GM19372 (cell line): ENCODE measurements at regions not wholly inside any gene's neighbourhood (a gene's known extent, or its start where the extent isn't known, plus 50 kb on each side); places are given as distances from the start of the nearest gene placed in this dataset.
"Not testable (repeated sequence)": the region's sequence is repeated elsewhere in the genome, so short reads cannot be mapped to it uniquely, and the experiment has no call there.

Experiments
- ATAC-seq: cut with Tn5 transposase; IDR thresholded peaks from one replicate; pipeline ENCODE4 v1.9.1; 2021; ENCODE audit warnings: mild to moderate bottlenecking, low read depth, moderate library complexity; ENCODE audit not compliant: unreplicated experiment

GRCh38 chr1:120240181-120240580 is 63.9 kb upstream of the SEC22B start:
- ATAC-seq: not testable (repeated sequence)

DNA sequence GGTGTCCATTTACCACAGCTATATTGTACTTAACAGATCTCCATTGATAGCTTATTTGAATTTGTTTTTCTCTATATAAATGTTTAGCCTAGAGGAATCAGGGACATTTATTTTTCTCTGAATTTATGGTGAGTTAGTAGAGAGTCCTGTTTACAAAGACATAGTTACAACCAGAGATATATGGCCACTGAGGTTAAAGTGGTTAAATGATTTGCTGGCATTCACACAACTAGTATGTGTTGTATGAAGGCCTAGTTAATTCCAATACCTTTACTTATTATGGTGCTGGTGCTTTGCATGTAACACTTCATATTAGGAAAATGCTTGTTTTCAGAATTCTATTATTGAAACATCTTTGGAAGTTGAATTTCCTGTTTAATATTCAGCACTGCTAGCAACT is 63.0 kb upstream of the SEC22B start:
- not testable (repeated sequence) for ATAC-seq

GRCh38 chr1:120238867-120239266 is 62.5 kb upstream of the SEC22B start:
- not testable (repeated sequence) for ATAC-seq

DNA sequence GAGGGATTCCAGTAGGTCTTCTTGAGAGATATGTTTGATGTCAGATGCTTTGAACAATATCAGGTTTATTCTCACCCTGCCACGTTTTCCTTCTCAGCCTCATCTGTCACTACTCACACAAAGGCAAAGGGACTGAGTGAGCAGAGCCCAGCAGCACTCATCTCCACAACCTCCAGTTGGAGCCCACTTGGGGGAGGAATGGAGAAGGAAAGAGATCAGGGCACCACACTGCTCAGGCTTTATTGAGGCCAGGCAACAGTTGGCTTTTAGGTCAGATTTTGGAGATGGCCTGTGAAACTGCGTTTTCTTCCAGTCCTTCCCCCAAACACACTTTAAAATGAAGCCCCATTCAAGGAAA is 57.3 kb upstream of the SEC22B start:
- ATAC-seq: not testable (repeated sequence)

- ATAC-seq: not testable (repeated sequence)
These were observed 56.7 kb upstream of the SEC22B start for GRCh38 chr1:120232834-120233660.

- ATAC-seq: not testable (repeated sequence)
These were observed 53.5 kb upstream of the SEC22B start for GRCh38 chr1:120229835-120230234.
